IMR-90 (cell line): ENCODE measurements at regions not wholly inside any gene's neighbourhood (a gene's known extent, or its start where the extent isn't known, plus 50 kb on each side); places are given as distances from the start of the nearest gene placed in this dataset.

ENCODE experiments used
- ATAC-seq: fragments of 200-7000 bp; cut with Tn5 transposase; 2 replicates; pipeline ENCODE4 v1.9.1; 2020; ENCODE audit warnings: low read depth, mild to moderate bottlenecking, moderate library complexity
- BruUV-seq: library from RNA; stranded (reverse); fragments of 400-500 nt; replicated peaks from 2 replicates; lab custom pipeline; 2021; lab: Mats Ljungman, UMichigan
- CTCF ChIA-PET: fragments of 300-600 bp; formaldehyde crosslinking; extraction: SDS; loops from one replicate; lab custom pipeline; 2021; ENCODE audit warnings: antibody characterized with exemption; lab: Yijun Ruan, JAX
- POLR2A ChIA-PET: fragments of 300-600 bp; sonication (Branson Sonifier 250); formaldehyde crosslinking; loops from one replicate; lab custom pipeline; 2022; ENCODE audit warnings: antibody characterized with exemption; ENCODE audit not compliant: unreplicated experiment; lab: Charles Lee
- DNase-seq: peaks from one replicate; pipeline ENCODE4 v3.0.0; 2013
- H2AFZ ChIP-seq: replicated peaks from 2 replicates; pipeline ENCODE3; 2013; ENCODE audit warnings: low read length, mild to moderate bottlenecking; ENCODE audit not compliant: poor library complexity
- H2AK5ac ChIP-seq: 2 replicates; pipeline ENCODE4 v1.6.1; 2013; ENCODE audit warnings: low read depth, low read length, inconsistent platforms
- H2AK9ac ChIP-seq: replicated peaks from 2 replicates; pipeline ENCODE3; 2013; ENCODE audit warnings: mild to moderate bottlenecking, low read depth, low read length, moderate library complexity; ENCODE audit not compliant: poor library complexity
- H2BK120ac ChIP-seq: 2 replicates; pipeline ENCODE4 v1.6.1; 2013; ENCODE audit warnings: low read depth, low read length, inconsistent platforms
- H2BK15ac ChIP-seq: 3 replicates; pipeline ENCODE4 v1.6.1; 2013; ENCODE audit warnings: low read depth, low read length, inconsistent platforms
- H2BK20ac ChIP-seq: 2 replicates; pipeline ENCODE4 v1.6.1; 2013; ENCODE audit warnings: low read depth, mild to moderate bottlenecking, inconsistent platforms, low read length, moderate library complexity
- H2BK5ac ChIP-seq: 2 replicates; pipeline ENCODE4 v1.6.1; 2013; ENCODE audit warnings: mild to moderate bottlenecking, low read depth, low read length, inconsistent platforms; ENCODE audit not compliant: poor library complexity, severe bottlenecking
- H3K14ac ChIP-seq: replicated peaks from 2 replicates; pipeline ENCODE4 v1.6.1; 2013; ENCODE audit warnings: low read depth, low read length, inconsistent platforms
- H3K18ac ChIP-seq: 2 replicates; pipeline ENCODE4 v1.6.1; 2013; ENCODE audit warnings: low read depth, low read length, control low read depth
- H3K23ac ChIP-seq: 2 replicates; pipeline ENCODE4 v1.6.1; 2013; ENCODE audit warnings: low read depth, low read length, inconsistent platforms
- H3K27ac ChIP-seq: 2 replicates; pipeline ENCODE4 v1.5.1; 2013; ENCODE audit warnings: mild to moderate bottlenecking, control low read depth, low read length; ENCODE audit not compliant: insufficient read depth
- H3K27me3 ChIP-seq: 2 replicates; pipeline ENCODE4 v1.6.1; 2013; ENCODE audit warnings: low read length; ENCODE audit not compliant: control insufficient read depth, insufficient read depth
- H3K36me3 ChIP-seq: 2 replicates; pipeline ENCODE4 v1.6.1; 2013; ENCODE audit warnings: low read length, mixed read lengths; ENCODE audit not compliant: control insufficient read depth, insufficient read depth
- H3K4ac ChIP-seq: 2 replicates; pipeline ENCODE4 v1.6.1; 2013; ENCODE audit warnings: low read depth, low read length, inconsistent platforms
- H3K4me1 ChIP-seq: 2 replicates; pipeline ENCODE4 v1.6.1; 2013; ENCODE audit warnings: low read length, mixed read lengths; ENCODE audit not compliant: control insufficient read depth, insufficient read depth
- H3K4me2 ChIP-seq: 2 replicates; pipeline ENCODE4 v1.6.1; 2013; ENCODE audit warnings: low read depth, mild to moderate bottlenecking, control low read depth, low read length, moderate library complexity
- H3K4me3 ChIP-seq: 2 replicates; pipeline ENCODE4 v1.5.1; 2013; ENCODE audit warnings: low read depth, mild to moderate bottlenecking, control low read depth, low read length, moderate library complexity; ENCODE audit not compliant: insufficient read depth
- H3K56ac ChIP-seq: 2 replicates; pipeline ENCODE4 v1.6.1; 2013; ENCODE audit warnings: low read length, inconsistent platforms; ENCODE audit not compliant: insufficient read depth; ENCODE audit errors: extremely low read depth
- H3K79me1 ChIP-seq, 2 experiments: 2 replicates each; pipeline ENCODE4 v1.6.1; 2013; ENCODE audit warnings: low read length in 2 of 2, inconsistent platforms in 1 of 2, low read depth in 1 of 2
- H3K9ac ChIP-seq: 2 replicates; pipeline ENCODE4 v1.6.1; 2013; ENCODE audit warnings: low read depth, low read length, control low read depth
- H3K9me1 ChIP-seq: 2 replicates; pipeline ENCODE4 v1.6.1; 2013; ENCODE audit warnings: low read length, inconsistent platforms; ENCODE audit not compliant: insufficient read depth
- H3K9me3 ChIP-seq: 2 replicates; pipeline ENCODE4 v1.6.1; 2013; ENCODE audit warnings: low read length; ENCODE audit not compliant: control insufficient read depth, insufficient read depth
- H4K20me1 ChIP-seq: 2 replicates; pipeline ENCODE4 v1.6.1; 2013; ENCODE audit warnings: low read length, inconsistent platforms; ENCODE audit not compliant: insufficient read depth
- H4K5ac ChIP-seq: 2 replicates; pipeline ENCODE4 v1.6.1; 2013; ENCODE audit warnings: mild to moderate bottlenecking, low read depth, low read length, control low read depth
- H4K8ac ChIP-seq, 2 experiments: 2 replicates each; pipeline ENCODE4 v1.6.1; 2013; ENCODE audit warnings: low read depth in 2 of 2, low read length in 2 of 2, control low read depth in 1 of 2, inconsistent platforms in 1 of 2
- H4K91ac ChIP-seq: 2 replicates; pipeline ENCODE4 v1.6.1; 2013; ENCODE audit warnings: low read depth, low read length, inconsistent platforms; ENCODE audit not compliant: insufficient read depth
- BHLHE40 ChIP-seq: fragments of 150-350 bp; IDR thresholded peaks from 2 replicates; pipeline ENCODE4 v1.6.1; 2016; ENCODE audit warnings: mild to moderate bottlenecking, low read depth, low read length
- CEBPB ChIP-seq: IDR thresholded peaks from 2 replicates; pipeline ENCODE4 v1.6.1; 2012; ENCODE audit warnings: low read depth, low read length, improper control_type of control experiment
- CHD1 ChIP-seq: IDR thresholded peaks from 2 replicates; pipeline ENCODE4 v1.6.1; 2012; ENCODE audit warnings: low read depth, low read length, improper control_type of control experiment
- CTCF ChIP-seq: conservative IDR thresholded peaks from 2 replicates; pipeline ENCODE4 v1.5.1; 2012; ENCODE audit warnings: mild to moderate bottlenecking, low read depth, low read length, improper control_type of control experiment
- ELK1 ChIP-seq: fragments of 150-350 bp; IDR thresholded peaks from 2 replicates; pipeline ENCODE4 v1.6.1; 2016; ENCODE audit warnings: low read depth, mild to moderate bottlenecking, low read length, moderate library complexity, borderline replicate concordance
- FOS ChIP-seq: fragments of 150-350 bp; IDR thresholded peaks from 2 replicates; pipeline ENCODE4 v1.6.1; 2016; ENCODE audit warnings: low read depth, low read length
- MAFK ChIP-seq: IDR thresholded peaks from 2 replicates; pipeline ENCODE4 v1.6.1; 2012; ENCODE audit warnings: low read depth, low read length, improper control_type of control experiment
- MAZ ChIP-seq: IDR thresholded peaks from 2 replicates; pipeline ENCODE4 v1.6.1; 2012; ENCODE audit warnings: low read depth, mild to moderate bottlenecking, low read length, improper control_type of control experiment, moderate library complexity, borderline replicate concordance
- MXI1 ChIP-seq: IDR thresholded peaks from 2 replicates; pipeline ENCODE4 v1.6.1; 2012; ENCODE audit warnings: low read depth, mild to moderate bottlenecking, low read length, moderate library complexity, borderline replicate concordance
- NFE2L2 ChIP-seq: fragments of 150-350 bp; IDR thresholded peaks from 2 replicates; pipeline ENCODE4 v1.6.1; 2016; ENCODE audit warnings: low read depth, mild to moderate bottlenecking, low read length
- POLR2A ChIP-seq: IDR thresholded peaks from 2 replicates; pipeline ENCODE4 v1.6.1; 2012; ENCODE audit warnings: mild to moderate bottlenecking, low read depth, low read length
- RAD21 ChIP-seq: IDR thresholded peaks from 2 replicates; pipeline ENCODE4 v1.6.1; 2012; ENCODE audit warnings: low read length, improper control_type of control experiment
- RCOR1 ChIP-seq: IDR thresholded peaks from 2 replicates; pipeline ENCODE4 v1.6.1; 2012; ENCODE audit warnings: mild to moderate bottlenecking, low read length, improper control_type of control experiment; ENCODE audit not compliant: insufficient replicate concordance
- RFX5 ChIP-seq: IDR thresholded peaks from 2 replicates; pipeline ENCODE4 v1.8.0; 2012; ENCODE audit warnings: low read depth, mild to moderate bottlenecking, low read length, moderate library complexity
- SMC3 ChIP-seq: fragments of 150-350 bp; IDR thresholded peaks from 2 replicates; pipeline ENCODE4 v1.6.1; 2016; ENCODE audit warnings: low read depth, mild to moderate bottlenecking, antibody characterized with exemption, low read length, moderate library complexity
- USF2 ChIP-seq: fragments of 150-350 bp; IDR thresholded peaks from 2 replicates; pipeline ENCODE4 v1.6.1; 2017; ENCODE audit warnings: mild to moderate bottlenecking, antibody characterized with exemption, low read length, low read depth
- WGBS, 2 experiments: methylation state at CpG; one replicate each; pipeline versions ENCODE4 v1.1.5 to v1.1.7; 2013; ENCODE audit warnings: missing lambda C conversion rate in 2 of 2; ENCODE audit not compliant: insufficient read length in 1 of 2; ENCODE audit errors: extremely low coverage in 2 of 2; 5-methylcytosine and 5-hydroxymethylcytosine counted together
- dilution Hi-C: fragments of 300-500 bp; cut with HindIII; formaldehyde crosslinking; loops from one replicate; pipeline ENCODE4 v1.14.3; 2018; ENCODE audit warnings: low sequenced_read_pairs; ENCODE audit not compliant: unreplicated experiment
- in situ Hi-C: fragments of 300-500 bp; cut with MboI; formaldehyde crosslinking; loops from 3 replicates; pipeline ENCODE4 v1.14.3; 2019; ENCODE audit warnings: low sequenced_read_pairs, inconsistent platforms, mixed read lengths
- intact Hi-C: fragments of 100-400 bp; cut with micrococcal nuclease; formaldehyde crosslinking; loops from 2 replicates; pipeline ENCODE4 v1.10.0; 2022

GRCh38 chr14:93869427-93869826 is 57.7 kb upstream of the FAM181A start:
- ChIA-PET CTCF (no interaction called here), POLR2A (no interaction called here)
- no peak for DNase-seq
- H4K8ac ChIP-seq = no peak overlapping the region
- no peak overlapping the region for H3K9ac ChIP-seq
- no TSS peak for BruUV-seq
- no peak overlapping the region for H3K18ac ChIP-seq
- no peak overlapping the region for H4K5ac ChIP-seq
- no peaks in the 10 kb centered on the region for H3K36me3 ChIP-seq
- no peak overlapping the region for H3K4ac ChIP-seq
- no peak overlapping the region for H2BK5ac ChIP-seq
- H2BK120ac ChIP-seq = no peak overlapping the region
- no peak overlapping the region for H3K14ac ChIP-seq
- no peak overlapping the region for H2BK20ac ChIP-seq
- no peak overlapping the region for H2BK15ac ChIP-seq
- H3K4me1 ChIP-seq = no peaks in the 10 kb centered on the region
- H2AFZ ChIP-seq = no peak overlapping the region
- TF ChIP-seq FOS = no peak
- TF ChIP-seq RFX5 = no peak
- no peak for TF ChIP-seq SMC3
- no peak for TF ChIP-seq USF2
- TF ChIP-seq CHD1 = no peak
- TF ChIP-seq MAFK = no peak
- TF ChIP-seq RAD21 = no peak
- no peak for TF ChIP-seq NFE2L2
- TF ChIP-seq POLR2A = no peak
- TF ChIP-seq CEBPB = no peak
- TF ChIP-seq CTCF = no peak
- TF ChIP-seq ELK1 = no peak
- TF ChIP-seq BHLHE40 = no peak
- TF ChIP-seq MXI1 = no peak
- TF ChIP-seq MAZ = no peak
- TF ChIP-seq RCOR1 = no peak
- no peak overlapping the region for H4K91ac ChIP-seq
- H3K27me3 ChIP-seq = no peaks in the 10 kb centered on the region
- no peaks in the 10 kb centered on the region for H3K79me1 ChIP-seq
- no peak overlapping the region for H3K56ac ChIP-seq
- in situ Hi-C loops = no loop called here
- no peaks in the 10 kb centered on the region for H3K9me1 ChIP-seq
- no peak for ATAC-seq
- H3K4me2 ChIP-seq = no peak overlapping the region
- no peaks in the 10 kb centered on the region for H4K20me1 ChIP-seq
- no peak overlapping the region for H2AK5ac ChIP-seq
- no peak overlapping the region for H3K4me3 ChIP-seq
- no peak overlapping the region for H3K27ac ChIP-seq
- H3K9me3 ChIP-seq = no peaks in the 10 kb centered on the region
- no peak overlapping the region for H2AK9ac ChIP-seq
- intact Hi-C loops = no loop called here
- no CpG with 5 or more reads among the region's 2 CpGs for WGBS, 2 experiments
- dilution Hi-C loops = no loop called here
- no peak overlapping the region for H3K23ac ChIP-seq
